ENCODE measurements at regions not wholly inside any gene's neighbourhood (a gene's known extent, or its start where the extent isn't known, plus 50 kb on each side); places are given as distances from the start of the nearest gene placed in this dataset.

DNA sequence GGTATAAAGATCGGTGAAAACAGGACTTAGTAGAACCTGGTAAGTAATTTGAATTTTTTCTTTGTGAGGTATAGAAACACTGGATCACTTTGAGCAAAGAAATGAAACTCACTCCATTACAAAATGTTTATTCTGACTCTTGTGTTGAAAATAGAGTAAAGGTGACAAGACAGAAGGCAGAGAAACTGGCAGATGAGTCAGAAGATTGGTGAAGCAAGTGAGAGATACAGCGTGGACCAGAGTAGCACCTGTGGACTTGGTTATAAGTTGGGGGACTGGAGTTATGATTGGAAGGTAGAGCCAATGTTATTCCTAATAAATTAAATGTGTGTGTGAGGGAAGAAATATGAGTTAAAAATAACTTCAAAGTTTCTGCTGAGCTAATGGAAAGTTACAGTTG is 620.9 kb downstream of the ZWINT start:
- TF ChIP-seq CTCF (IDR thresholded peaks at IDR 0.05), result no peak
- TF ChIP-seq POLR2AphosphoS5 (IDR thresholded peaks at IDR 0.05; ENCODE audit: insufficient read depth in 1 of 2, low read depth in 1 of 2), result no peak
- no peak for TF ChIP-seq POLR2A (IDR thresholded peaks at IDR 0.05)

Measured in vagina (tissue), 2 donors.